ENCODE measurements at regions not wholly inside any gene's neighbourhood (a gene's known extent, or its start where the extent isn't known, plus 50 kb on each side); places are given as distances from the start of the nearest gene placed in this dataset.

- TF ChIP-seq, protein P1, sequence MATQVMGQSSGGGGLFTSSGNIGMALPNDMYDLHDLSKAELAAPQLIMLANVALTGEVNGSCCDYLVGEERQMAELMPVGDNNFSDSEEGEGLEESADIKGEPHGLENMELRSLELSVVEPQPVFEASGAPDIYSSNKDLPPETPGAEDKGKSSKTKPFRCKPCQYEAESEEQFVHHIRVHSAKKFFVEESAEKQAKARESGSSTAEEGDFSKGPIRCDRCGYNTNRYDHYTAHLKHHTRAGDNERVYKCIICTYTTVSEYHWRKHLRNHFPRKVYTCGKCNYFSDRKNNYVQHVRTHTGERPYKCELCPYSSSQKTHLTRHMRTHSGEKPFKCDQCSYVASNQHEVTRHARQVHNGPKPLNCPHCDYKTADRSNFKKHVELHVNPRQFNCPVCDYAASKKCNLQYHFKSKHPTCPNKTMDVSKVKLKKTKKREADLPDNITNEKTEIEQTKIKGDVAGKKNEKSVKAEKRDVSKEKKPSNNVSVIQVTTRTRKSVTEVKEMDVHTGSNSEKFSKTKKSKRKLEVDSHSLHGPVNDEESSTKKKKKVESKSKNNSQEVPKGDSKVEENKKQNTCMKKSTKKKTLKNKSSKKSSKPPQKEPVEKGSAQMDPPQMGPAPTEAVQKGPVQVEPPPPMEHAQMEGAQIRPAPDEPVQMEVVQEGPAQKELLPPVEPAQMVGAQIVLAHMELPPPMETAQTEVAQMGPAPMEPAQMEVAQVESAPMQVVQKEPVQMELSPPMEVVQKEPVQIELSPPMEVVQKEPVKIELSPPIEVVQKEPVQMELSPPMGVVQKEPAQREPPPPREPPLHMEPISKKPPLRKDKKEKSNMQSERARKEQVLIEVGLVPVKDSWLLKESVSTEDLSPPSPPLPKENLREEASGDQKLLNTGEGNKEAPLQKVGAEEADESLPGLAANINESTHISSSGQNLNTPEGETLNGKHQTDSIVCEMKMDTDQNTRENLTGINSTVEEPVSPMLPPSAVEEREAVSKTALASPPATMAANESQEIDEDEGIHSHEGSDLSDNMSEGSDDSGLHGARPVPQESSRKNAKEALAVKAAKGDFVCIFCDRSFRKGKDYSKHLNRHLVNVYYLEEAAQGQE (IDR thresholded peaks at IDR 0.05; ENCODE audit: low read depth): no peak
- TF ChIP-seq ZNF274 (IDR thresholded peaks at IDR 0.05; ENCODE audit: low read depth, low read length): no peak
- TF ChIP-seq EGR1 (IDR thresholded peaks at IDR 0.05; ENCODE audit: low read depth): no peak
- TF ChIP-seq RAD21 (IDR thresholded peaks at IDR 0.05; ENCODE audit: low read depth): no peak
These were observed 122.3 kb upstream of the PMEPA1 start (continued) for GRCh38 chr20:57831993-57832585.

DNA sequence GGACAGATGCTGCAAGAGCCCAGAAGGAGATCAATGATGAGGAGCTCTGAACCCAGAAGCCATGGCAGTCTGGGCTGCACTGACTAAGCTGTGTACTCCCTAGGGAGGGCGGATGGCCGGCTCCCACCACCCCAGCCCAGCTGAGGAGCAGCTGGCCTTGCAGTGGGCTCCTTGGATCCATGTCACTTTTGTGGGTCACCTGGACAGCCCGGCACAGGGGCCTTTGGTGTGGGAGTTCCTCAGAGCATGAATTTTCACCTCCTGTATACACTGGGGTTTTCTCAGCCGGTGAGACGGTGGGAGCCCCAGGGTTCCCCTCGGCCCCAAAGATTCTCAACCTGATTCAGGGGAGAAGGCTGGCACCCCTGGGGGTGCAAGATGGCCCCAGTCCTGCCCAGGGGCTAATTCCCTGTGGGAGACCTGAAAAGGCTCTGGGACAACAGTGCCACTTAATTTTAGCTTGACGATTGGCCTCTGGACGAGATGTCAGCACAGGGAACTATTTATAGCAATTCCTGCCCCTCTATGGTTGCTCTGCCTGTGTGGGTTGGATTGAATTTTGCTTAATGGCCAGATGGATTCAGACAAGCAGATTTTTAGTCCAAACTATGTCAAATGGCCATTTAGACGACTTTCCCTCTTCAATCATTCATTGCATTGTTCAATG lies 121.6 kb upstream of the PMEPA1 start:
- ATAC-seq (no peak), DNase-seq (ENCODE audit: low read depth, low spot score) (no peak)
- intact Hi-C loops (cut with micrococcal nuclease): no loop called here
- H3K79me2 ChIP-seq (ENCODE audit: insufficient read depth, low read length): no peaks in the 10 kb centered on the region
- no peaks in the 10 kb centered on the region for H4K20me1 ChIP-seq (ENCODE audit: insufficient read depth)
- H2AFZ ChIP-seq (ENCODE audit: low read depth, low read length, poor library complexity, severe bottlenecking): no peak overlapping the region
- H3K36me3 ChIP-seq (ENCODE audit: control insufficient read depth in 1 of 2, insufficient read depth in 2 of 2, low read length in 2 of 2): no peaks in the 10 kb centered on the region
- H3K4me2 ChIP-seq (ENCODE audit: low read length): no peak overlapping the region
- CTCF ChIA-PET: no interaction called here
- H3K9ac ChIP-seq (ENCODE audit: low read length): no peak overlapping the region
- no peak overlapping the region for H3K27ac ChIP-seq (ENCODE audit: low read depth, low read length)
- H3K9me2 ChIP-seq (ENCODE audit: insufficient read depth): no peaks in the 10 kb centered on the region
- H3K27me3 ChIP-seq (ENCODE audit: insufficient read depth, low read length): peaks cover 30% of the 10 kb centered on the region; the same call in 1 of the 2 replicates
- POLR2A ChIA-PET: no interaction called here
- RAD21 ChIA-PET (ENCODE audit: low non-redundant PET in 1 of 2, low total read pairs in 2 of 2, uncharacterized antibody in 2 of 2, unreplicated experiment in 2 of 2): no interaction called here
- no peak overlapping the region for H3K4me3 ChIP-seq (replicated peaks in 1 of 2; ENCODE audit: low read depth in 1 of 2, low read length in 2 of 2)
- no peaks in the 10 kb centered on the region for H3K9me3 ChIP-seq (ENCODE audit: control insufficient read depth in 1 of 2, insufficient read depth in 1 of 2, low read depth in 1 of 2, low read length in 2 of 2)
- BruUV-seq (replicated peaks): no TSS peak
- H3K4me1 ChIP-seq (ENCODE audit: control insufficient read depth in 1 of 2, insufficient read depth in 2 of 2, low read length in 2 of 2): no peaks in the 10 kb centered on the region
- TF ChIP-seq, protein P2, sequence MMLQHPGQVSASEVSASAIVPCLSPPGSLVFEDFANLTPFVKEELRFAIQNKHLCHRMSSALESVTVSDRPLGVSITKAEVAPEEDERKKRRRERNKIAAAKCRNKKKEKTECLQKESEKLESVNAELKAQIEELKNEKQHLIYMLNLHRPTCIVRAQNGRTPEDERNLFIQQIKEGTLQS (IDR thresholded peaks at IDR 0.05): no peak
- TF ChIP-seq ZNF274 (IDR thresholded peaks at IDR 0.05; ENCODE audit: low read depth, low read length) (no peak), TCF7L2 (IDR thresholded peaks at IDR 0.05; ENCODE audit: borderline replicate concordance, extremely low read depth, insufficient read depth, insufficient read length) (no peak), CTCF (IDR thresholded peaks at IDR 0.05 in 2 of 3, conservative IDR thresholded peaks at IDR 0.05 in 1 of 3; ENCODE audit: borderline replicate concordance in 1 of 3, insufficient read depth in 1 of 3, low read depth in 2 of 3, low read length in 2 of 3) (no peak), EZH2 (IDR thresholded peaks at IDR 0.05) (no peak), FOSL1 (IDR thresholded peaks at IDR 0.05; ENCODE audit: low read depth) (no peak)
- TF ChIP-seq, protein P1 (IDR thresholded peaks at IDR 0.05; ENCODE audit: low read depth): no peak
- TF ChIP-seq, protein P3, sequence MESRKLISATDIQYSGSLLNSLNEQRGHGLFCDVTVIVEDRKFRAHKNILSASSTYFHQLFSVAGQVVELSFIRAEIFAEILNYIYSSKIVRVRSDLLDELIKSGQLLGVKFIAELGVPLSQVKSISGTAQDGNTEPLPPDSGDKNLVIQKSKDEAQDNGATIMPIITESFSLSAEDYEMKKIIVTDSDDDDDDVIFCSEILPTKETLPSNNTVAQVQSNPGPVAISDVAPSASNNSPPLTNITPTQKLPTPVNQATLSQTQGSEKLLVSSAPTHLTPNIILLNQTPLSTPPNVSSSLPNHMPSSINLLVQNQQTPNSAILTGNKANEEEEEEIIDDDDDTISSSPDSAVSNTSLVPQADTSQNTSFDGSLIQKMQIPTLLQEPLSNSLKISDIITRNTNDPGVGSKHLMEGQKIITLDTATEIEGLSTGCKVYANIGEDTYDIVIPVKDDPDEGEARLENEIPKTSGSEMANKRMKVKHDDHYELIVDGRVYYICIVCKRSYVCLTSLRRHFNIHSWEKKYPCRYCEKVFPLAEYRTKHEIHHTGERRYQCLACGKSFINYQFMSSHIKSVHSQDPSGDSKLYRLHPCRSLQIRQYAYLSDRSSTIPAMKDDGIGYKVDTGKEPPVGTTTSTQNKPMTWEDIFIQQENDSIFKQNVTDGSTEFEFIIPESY (IDR thresholded peaks at IDR 0.05; ENCODE audit: extremely low read depth, insufficient replicate concordance, low read length): no peak

Data from HCT116 (cell line).